ENCODE measurements at regions not wholly inside any gene's neighbourhood (a gene's known extent, or its start where the extent isn't known, plus 50 kb on each side); places are given as distances from the start of the nearest gene placed in this dataset.
A peak's percentile ranks its signal among the peaks of the same experiment; 100 is the strongest.
"Not testable (repeated sequence)": the region's sequence is repeated elsewhere in the genome, so short reads cannot be mapped to it uniquely, and the experiment has no call there.

DNA sequence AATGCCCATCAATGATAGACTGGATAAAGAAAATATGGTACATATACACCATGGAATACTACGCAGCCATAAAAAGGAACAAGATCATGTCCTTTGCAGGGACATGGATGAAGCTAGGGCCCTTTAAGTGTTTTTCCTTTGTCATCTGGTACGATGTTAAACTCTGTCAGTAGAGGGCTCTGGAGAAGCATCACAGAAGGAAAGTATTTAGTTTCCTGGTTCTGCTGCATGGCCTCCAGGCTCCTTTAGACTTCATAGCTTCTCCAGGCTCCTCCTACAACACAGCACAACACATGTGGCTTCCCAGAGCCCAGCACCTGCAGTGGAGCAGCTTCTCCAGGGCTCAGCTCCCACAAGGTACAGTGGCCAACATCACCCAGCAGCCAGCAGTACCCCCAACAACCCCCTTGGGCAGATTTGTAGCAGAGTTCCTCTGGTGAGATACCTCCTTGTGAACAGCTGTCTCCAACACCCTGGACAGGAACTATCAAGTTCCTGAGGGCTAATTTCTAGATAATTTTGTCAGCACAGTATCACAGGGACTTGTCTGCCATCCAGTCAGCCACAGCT lies 63.4 kb downstream of the KCTD12 start:
- DNase-seq (ENCODE audit: low spot score in 2 of 2) = no peak
- H3K9me3 ChIP-seq = no peaks in the 10 kb centered on the region
- no peaks in the 10 kb centered on the region for H3K27me3 ChIP-seq
- no peak overlapping the region for H3K27ac ChIP-seq
- TF ChIP-seq, protein P1, sequence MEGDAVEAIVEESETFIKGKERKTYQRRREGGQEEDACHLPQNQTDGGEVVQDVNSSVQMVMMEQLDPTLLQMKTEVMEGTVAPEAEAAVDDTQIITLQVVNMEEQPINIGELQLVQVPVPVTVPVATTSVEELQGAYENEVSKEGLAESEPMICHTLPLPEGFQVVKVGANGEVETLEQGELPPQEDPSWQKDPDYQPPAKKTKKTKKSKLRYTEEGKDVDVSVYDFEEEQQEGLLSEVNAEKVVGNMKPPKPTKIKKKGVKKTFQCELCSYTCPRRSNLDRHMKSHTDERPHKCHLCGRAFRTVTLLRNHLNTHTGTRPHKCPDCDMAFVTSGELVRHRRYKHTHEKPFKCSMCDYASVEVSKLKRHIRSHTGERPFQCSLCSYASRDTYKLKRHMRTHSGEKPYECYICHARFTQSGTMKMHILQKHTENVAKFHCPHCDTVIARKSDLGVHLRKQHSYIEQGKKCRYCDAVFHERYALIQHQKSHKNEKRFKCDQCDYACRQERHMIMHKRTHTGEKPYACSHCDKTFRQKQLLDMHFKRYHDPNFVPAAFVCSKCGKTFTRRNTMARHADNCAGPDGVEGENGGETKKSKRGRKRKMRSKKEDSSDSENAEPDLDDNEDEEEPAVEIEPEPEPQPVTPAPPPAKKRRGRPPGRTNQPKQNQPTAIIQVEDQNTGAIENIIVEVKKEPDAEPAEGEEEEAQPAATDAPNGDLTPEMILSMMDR (IDR thresholded peaks at IDR 0.05) = peak; percentile 9 to 39 (median 19)
- intact Hi-C loops (cut with DNase I) = loop anchor here (2.0 to 5.0 kb wide), 2 partner anchors 65 to 80 kb away; partner anchors contain the start of gene KCTD12
- no peaks in the 10 kb centered on the region for H3K4me1 ChIP-seq
- no peaks in the 10 kb centered on the region for H3K36me3 ChIP-seq
- H3K4me3 ChIP-seq = no peak overlapping the region

DNA sequence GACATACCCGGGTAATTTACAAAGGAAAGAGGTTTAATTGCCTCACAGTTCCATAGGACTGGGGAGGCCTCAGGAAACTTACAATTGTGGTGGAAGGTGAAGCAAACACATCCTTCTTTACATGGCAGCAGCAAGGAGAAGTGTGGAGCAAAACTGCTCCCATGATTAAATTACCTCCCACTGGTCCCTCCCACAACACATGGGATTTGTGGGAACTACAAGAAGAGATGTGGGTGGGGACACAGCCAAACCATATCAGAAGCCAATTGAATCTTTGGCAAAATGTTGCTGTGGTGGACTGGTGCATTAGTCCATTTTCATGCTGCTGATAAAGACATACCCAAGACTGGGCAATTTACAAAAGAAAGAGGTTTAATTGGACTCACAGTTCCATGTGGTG lies 65.0 kb downstream of the KCTD12 start:
- H3K27me3 ChIP-seq; H3K36me3 ChIP-seq; H3K4me1 ChIP-seq; DNase-seq (ENCODE audit: low spot score in 2 of 2); H3K4me3 ChIP-seq; H3K27ac ChIP-seq; H3K9me3 ChIP-seq: not testable (repeated sequence)
- intact Hi-C loops (cut with DNase I) = loop anchor here (5.0 kb wide), 1 partner anchor 66 kb away; the partner anchor contains the start of gene KCTD12

DNA sequence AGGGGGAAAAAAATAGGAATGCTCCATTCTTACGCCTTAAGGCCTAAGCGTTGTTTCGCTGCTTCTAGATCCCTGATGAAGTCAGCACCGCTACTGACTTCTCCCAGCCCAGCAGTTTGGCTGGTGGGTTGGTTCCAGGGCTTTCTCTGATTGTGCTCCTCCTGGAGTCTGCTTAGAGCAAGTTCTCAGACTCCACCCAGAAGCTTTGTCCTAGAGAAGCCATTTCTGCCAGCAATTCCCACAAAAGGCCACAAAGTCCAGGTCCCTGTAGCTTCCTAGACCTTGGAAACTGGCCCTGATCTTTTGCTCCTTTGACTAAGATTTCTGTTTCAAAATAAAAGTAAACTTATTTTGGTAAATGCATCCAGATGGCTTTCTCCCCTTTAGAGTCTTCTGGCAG lies 65.4 kb downstream of the KCTD12 start:
- Histone ChIP-seq H3K4me1 (no peaks in the 10 kb centered on the region), H3K27me3 (no peaks in the 10 kb centered on the region), H3K4me3 (no peak overlapping the region), H3K36me3 (no peaks in the 10 kb centered on the region), H3K27ac (no peak overlapping the region), H3K9me3 (no peaks in the 10 kb centered on the region)
- TF ChIP-seq, protein P1 (IDR thresholded peaks at IDR 0.05) = no peak
- intact Hi-C loops (cut with DNase I) = loop anchor here (5.0 kb wide), 1 partner anchor 67 kb away; the partner anchor contains the start of gene KCTD12
- DNase-seq (ENCODE audit: low spot score in 2 of 2) = peak in 1 of 2 donors; percentile 71

DNA sequence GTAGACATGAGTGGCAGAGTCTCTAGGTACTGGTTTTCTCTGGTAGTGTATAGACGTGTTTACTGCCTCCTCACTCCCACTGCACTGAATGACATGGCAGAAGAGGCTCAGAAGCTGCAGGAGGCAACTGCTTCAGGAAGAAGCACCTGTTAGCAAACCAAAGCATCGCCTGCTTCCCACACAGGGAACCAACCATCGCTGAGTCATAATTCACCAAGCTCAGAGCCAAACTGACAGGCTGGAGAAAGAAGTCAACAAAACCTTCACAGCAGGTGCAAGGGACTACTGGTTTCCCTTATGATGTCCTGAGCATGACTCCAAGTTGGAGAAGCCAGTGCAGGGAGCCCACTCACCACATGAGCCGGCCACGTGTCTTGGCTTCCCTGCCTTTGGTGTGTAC lies 69.8 kb downstream of the KCTD12 start:
- Histone ChIP-seq H3K9me3 (no peaks in the 10 kb centered on the region), H3K36me3 (no peaks in the 10 kb centered on the region), H3K4me1 (peaks cover 0 to 5% of the 10 kb centered on the region in 2 donors), H3K27ac (no peak overlapping the region), H3K4me3 (no peak overlapping the region), H3K27me3 (no peaks in the 10 kb centered on the region)
- intact Hi-C loops (cut with DNase I) = no loop called here
- TF ChIP-seq, protein P1 (IDR thresholded peaks at IDR 0.05) = no peak
- DNase-seq (ENCODE audit: low spot score in 2 of 2) = no peak

DNA sequence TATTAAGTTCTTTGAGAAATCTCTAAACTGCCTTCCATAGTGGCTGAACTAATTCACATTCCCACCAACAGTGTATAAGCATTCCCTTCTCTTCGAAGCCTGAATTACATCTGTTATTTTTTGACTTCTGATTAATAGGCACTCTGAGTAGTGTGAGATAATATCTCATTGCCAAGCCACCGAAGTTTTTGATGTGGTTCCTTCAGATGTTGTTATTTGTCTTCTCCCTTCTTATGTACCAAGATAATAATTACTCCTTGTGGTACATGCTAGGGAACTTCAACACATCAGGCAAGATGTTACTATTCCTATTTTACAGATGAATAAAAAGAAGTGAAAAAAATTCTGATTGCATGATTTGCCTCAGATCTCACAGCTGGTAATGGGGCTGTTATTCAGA lies 70.9 kb downstream of the KCTD12 start:
- no peak overlapping the region for H3K4me3 ChIP-seq
- H3K36me3 ChIP-seq = no peaks in the 10 kb centered on the region
- H3K27me3 ChIP-seq = no peaks in the 10 kb centered on the region
- H3K4me1 ChIP-seq = peaks cover 0 to 5% of the 10 kb centered on the region in 2 donors
- intact Hi-C loops (cut with DNase I) = no loop called here
- TF ChIP-seq, protein P1 (IDR thresholded peaks at IDR 0.05) = no peak
- H3K27ac ChIP-seq = no peak overlapping the region
- DNase-seq (ENCODE audit: low spot score in 2 of 2) = no peak
- no peaks in the 10 kb centered on the region for H3K9me3 ChIP-seq

DNA sequence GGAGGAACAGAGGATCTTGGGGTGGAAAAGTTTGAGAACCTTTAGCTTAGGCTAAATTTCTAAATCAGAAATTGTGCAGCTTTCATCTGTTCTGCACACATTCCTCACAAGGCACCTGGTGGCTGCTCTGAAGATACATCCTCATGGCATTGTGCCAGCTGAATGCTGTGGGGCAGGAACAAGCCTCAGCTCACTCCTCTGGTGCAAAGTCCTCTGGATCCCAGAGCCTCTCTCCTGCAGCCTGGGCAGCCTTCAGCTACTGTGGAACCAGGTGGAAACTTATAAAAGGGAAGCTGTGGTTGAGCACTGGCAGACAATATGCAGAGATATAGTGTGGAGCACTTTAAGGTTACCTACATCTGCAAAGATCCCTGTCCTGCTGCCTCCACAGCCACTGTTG lies 72.3 kb downstream of the KCTD12 start:
- Histone ChIP-seq H3K9me3 (no peaks in the 10 kb centered on the region), H3K4me3 (no peak overlapping the region), H3K27ac (no peak overlapping the region), H3K36me3 (no peaks in the 10 kb centered on the region), H3K4me1 (peaks cover 0 to 5% of the 10 kb centered on the region in 2 donors), H3K27me3 (no peaks in the 10 kb centered on the region)
- DNase-seq (ENCODE audit: low spot score in 2 of 2) = no peak
- TF ChIP-seq, protein P1 (IDR thresholded peaks at IDR 0.05) = no peak
- intact Hi-C loops (cut with DNase I) = no loop called here

Data from ascending aorta (tissue), 2 donors.